HG03060 (cell line): ENCODE measurements at regions not wholly inside any gene's neighbourhood (a gene's known extent, or its start where the extent isn't known, plus 50 kb on each side); places are given as distances from the start of the nearest gene placed in this dataset.
"Not testable (repeated sequence)": the region's sequence is repeated elsewhere in the genome, so short reads cannot be mapped to it uniquely, and the experiment has no call there.

Experiments
- ATAC-seq: cut with Tn5 transposase; IDR thresholded peaks from one replicate; pipeline ENCODE4 v1.9.1; 2021; ENCODE audit warnings: low read depth, moderate number of reproducible peaks; ENCODE audit not compliant: unreplicated experiment

DNA sequence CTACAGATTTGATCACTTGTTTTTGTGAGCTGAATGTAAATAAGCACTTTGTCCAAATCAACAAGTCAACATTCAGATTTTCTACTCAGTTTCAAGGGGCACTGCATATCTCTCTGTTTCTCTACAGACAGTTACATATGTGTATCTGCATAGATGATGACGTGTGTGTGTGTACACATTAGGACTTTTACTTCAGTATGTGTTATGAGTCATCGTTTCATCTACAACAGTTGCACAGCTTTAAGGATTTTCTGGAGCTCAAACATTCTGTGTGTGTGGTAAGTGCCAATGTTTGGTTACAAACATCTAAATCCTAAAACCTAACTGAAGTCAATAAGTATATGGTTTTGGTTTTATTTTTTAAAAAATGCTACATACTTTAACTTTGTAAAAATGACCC is 494.5 kb upstream of the PBX1 start:
- ATAC-seq: no peak

DNA sequence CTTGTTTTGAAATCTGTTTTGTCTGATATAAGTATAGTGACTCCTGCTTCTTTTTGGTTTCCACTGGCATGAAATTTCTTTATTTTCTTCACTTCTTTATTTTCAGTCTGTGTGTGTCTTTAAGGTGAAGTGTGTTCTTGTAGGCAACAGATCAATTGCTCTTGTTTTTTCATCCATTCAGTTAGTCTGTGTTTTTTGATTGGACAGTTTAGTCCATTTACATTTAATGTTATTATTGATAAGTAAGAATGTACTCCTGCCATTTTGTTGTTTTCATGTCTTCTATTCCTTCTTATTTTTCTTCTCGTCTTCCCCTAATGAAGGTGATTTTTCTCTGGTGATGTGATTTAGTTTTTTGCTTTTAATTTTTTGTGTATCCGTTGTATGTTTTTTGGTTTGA is 487.7 kb upstream of the PBX1 start:
- ATAC-seq: no peak

GRCh38 chr1:164086832-164087231 is 472.2 kb upstream of the PBX1 start:
- no peak for ATAC-seq

DNA sequence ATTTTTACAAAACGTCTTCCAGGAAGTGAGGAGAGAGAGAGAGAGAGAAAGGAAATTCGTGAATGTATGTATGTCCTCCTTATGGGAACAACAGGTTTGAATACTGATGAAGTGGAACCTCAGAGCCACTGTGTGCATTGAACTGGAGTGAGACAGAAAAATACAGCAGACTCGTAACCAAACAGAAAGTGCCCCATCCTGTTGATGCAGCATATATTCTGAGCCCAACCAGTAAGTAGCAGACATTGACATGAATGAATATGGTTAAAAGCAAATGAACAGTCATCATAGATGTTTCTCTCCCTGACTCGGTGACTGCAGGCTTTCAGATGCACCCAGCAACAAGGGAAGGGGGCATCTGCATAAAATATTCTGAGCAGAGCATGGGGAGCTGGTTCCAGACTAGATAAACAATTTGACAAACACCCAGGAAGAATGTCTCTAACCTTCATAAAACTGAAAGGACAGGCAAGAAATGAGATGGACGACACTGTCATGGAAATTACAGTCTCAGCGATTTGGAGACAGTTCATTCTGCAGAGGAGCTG is 471.0 kb upstream of the PBX1 start:
- no peak for ATAC-seq

DNA sequence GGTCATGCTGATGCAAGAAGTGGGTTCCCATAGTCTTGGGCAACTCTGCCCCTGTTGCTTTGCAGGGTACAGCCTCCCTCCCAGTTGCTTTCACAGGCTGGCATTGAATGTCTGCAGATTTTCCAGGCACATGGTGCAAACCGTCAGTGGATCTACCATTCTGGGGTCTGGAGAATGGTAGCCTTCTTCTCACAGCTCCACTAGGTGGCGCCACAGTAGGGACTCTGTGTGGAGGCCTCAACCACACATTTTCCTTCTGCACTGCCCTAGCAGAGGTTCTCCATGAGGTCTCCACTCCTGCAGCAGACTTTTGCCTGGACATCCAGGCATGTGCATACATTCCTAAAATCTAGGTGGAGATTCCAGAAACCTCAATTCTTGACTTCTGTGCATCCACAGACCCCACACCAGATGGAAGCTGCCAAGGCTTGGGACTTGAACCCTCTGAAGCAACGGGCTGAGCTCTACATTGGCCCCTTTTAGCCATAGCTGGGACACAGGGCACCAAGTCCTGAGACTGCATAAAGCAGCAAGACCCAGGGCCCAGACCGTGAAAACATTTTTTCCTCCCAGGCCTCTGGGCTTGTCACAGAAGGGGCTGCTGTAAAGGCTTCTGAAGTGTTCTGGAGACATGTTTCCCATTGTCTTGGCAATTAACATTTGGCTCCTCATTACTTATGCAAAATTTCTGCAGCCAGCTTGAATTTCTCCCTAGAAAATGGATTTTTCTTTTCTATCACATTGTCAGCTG is 466.2 kb upstream of the PBX1 start:
- ATAC-seq: no peak

- no peak for ATAC-seq
These were observed 465.4 kb upstream of the PBX1 start for GRCh38 chr1:164093543-164093942.

DNA sequence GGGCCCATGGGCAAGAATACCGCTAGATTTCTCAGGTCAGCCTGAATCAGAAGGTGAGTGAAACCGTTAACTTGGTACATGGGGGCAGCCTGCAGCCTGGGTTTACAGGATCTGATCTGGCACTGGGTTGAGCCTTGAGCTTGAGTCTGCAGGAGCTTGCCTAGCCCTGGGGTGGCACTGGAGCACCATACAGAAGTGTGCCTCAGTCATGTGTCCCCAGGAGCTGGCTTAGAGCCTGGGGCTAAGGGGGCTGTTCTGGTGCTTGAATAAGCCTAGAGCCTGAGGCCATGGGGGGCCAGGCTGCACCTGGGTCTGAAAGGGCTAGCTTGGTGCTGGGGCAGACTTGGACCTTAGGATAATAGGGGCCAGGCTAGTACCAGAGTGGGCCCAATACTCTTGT is 457.2 kb upstream of the PBX1 start:
- ATAC-seq: no peak

- no peak for ATAC-seq
These were observed 427.0 kb upstream of the PBX1 start for GRCh38 chr1:164131949-164132348.

- ATAC-seq: no peak
These were observed 421.6 kb upstream of the PBX1 start for GRCh38 chr1:164137273-164137925.

- ATAC-seq: no peak
These were observed 417.2 kb upstream of the PBX1 start for GRCh38 chr1:164141797-164142196.

- no peak for ATAC-seq
These were observed 404.4 kb upstream of the PBX1 start for GRCh38 chr1:164154622-164155021.

- no peak for ATAC-seq
These were observed 403.6 kb upstream of the PBX1 start for GRCh38 chr1:164155347-164155746.

DNA sequence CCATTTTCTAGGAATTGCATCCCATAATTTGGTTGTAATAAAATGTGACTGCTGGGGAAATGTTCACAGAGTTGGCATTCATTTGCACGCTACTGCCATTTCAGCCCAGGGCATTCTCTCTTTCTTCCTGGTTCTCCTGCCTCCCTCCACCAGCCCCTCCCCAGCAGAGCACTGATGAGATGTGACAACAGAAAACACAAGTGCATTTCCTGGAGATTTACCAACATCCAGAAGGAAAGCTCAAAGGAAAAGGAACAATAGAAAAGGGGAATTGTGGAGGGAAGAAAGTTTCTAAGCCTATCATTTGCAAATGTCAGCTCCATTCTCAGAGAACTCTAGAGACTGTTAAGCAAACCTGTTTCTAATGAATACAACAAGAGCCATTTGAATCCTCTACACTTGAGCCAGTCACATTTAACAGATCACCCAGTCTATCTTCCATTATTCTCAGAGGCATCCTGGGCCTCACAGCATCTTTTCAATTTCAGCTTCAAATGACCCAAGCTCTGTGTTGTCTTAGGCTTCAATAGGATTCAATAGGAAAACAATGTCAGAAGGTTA is 395.6 kb upstream of the PBX1 start:
- ATAC-seq: no peak

- no peak for ATAC-seq
These were observed 393.5 kb upstream of the PBX1 start for GRCh38 chr1:164165466-164165865.

GRCh38 chr1:164166454-164166853 is 392.5 kb upstream of the PBX1 start:
- not testable (repeated sequence) for ATAC-seq

DNA sequence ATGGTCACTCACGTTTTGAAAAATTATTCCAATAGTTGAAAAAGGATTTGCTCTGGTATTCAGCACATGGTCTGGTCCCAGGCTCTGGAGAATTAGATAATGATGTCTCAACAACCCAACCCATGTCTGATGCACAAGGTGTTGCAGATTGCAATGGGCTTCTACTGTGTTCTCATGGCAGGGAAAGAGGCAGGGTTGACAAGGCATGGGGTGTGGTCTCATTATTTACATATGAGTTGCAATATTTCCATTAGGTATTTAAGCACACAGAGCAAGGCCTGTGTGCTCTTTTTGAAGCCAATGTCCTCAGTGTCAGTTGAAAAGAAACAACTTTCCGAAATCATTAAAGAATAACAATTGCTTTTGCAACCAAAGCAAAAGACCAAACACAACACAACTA is 381.9 kb upstream of the PBX1 start:
- no peak for ATAC-seq

GRCh38 chr1:164180824-164181223 is 378.2 kb upstream of the PBX1 start:
- no peak for ATAC-seq

DNA sequence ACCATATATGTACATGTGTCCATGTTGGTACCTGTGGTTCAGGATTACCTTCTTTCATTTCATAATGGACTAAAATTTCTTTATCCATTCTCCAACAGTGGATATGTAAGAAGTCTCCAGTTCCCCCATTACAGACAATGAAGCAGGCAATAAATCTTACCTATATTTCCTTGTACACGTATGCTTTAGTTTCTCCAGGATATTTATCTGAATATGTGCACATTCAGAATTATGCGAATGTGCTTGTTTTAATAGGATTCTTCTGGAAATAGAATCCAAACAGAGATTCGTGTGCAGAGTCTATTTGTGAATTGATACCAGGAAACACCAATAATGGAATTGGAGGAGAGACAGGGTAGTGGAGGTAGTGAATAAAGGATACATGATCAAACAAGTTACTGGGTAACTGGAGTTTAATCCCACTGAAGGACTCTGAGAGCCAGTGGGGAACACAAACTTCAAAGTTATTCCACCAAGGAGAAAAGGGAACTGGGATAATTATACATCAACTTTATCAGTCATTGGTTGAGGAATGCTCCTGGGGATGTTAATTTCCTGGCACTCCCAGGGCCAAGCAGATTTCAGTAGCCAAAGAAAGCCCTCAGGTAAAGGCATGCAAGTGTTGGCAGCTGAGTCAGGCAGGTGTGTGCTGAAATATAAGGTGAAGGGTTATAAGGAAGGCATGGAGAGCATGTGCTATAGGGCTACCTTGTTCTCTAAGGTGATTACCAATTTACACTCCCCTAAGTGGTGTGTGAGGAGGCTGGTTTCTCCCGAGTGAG is 374.9 kb upstream of the PBX1 start:
- ATAC-seq: no peak

GRCh38 chr1:164186881-164187280 is 372.1 kb upstream of the PBX1 start:
- no peak for ATAC-seq

DNA sequence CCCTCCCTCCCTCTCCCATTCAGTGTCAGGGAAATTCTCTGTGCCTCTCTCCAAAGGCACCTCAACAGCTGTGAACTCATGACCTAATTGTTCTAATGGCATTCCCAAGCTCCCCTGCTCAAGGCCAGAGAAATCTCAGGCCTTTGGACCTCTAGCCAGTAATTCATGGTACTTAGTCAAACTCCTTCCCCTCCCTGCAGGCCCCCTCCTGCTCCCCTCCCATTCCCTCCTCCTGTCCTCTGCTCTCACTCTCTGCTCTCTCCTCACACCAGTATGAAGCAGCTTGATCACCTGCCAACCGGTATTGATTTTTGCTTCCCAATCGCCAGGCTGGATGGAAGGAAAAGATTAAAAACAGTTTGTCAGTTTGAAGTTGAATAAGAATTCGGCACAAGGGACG is 370.5 kb upstream of the PBX1 start:
- ATAC-seq: no peak

GRCh38 chr1:164191191-164191590 is 367.8 kb upstream of the PBX1 start:
- ATAC-seq: no peak
